H7 (cell line): ENCODE measurements at regions not wholly inside any gene's neighbourhood (a gene's known extent, or its start where the extent isn't known, plus 50 kb on each side); places are given as distances from the start of the nearest gene placed in this dataset.

Source experiments
- DNase-seq: peaks from one replicate; pipeline ENCODE4 v3.0.0; 2012
- H3K27me3 ChIP-seq: 2 replicates; pipeline ENCODE4 v1.6.0; 2011; ENCODE audit warnings: mild to moderate bottlenecking, low read length; ENCODE audit not compliant: control insufficient read depth, insufficient read depth
- H3K36me3 ChIP-seq: replicated peaks from 2 replicates; pipeline ENCODE4 v1.5.1; 2011; ENCODE audit warnings: low read length; ENCODE audit not compliant: control insufficient read depth, insufficient read depth
- H3K4me3 ChIP-seq: 2 replicates; pipeline ENCODE4 v1.5.1; 2011; ENCODE audit warnings: low read depth, mild to moderate bottlenecking, control low read depth, low read length, moderate library complexity; ENCODE audit not compliant: insufficient read depth

DNA sequence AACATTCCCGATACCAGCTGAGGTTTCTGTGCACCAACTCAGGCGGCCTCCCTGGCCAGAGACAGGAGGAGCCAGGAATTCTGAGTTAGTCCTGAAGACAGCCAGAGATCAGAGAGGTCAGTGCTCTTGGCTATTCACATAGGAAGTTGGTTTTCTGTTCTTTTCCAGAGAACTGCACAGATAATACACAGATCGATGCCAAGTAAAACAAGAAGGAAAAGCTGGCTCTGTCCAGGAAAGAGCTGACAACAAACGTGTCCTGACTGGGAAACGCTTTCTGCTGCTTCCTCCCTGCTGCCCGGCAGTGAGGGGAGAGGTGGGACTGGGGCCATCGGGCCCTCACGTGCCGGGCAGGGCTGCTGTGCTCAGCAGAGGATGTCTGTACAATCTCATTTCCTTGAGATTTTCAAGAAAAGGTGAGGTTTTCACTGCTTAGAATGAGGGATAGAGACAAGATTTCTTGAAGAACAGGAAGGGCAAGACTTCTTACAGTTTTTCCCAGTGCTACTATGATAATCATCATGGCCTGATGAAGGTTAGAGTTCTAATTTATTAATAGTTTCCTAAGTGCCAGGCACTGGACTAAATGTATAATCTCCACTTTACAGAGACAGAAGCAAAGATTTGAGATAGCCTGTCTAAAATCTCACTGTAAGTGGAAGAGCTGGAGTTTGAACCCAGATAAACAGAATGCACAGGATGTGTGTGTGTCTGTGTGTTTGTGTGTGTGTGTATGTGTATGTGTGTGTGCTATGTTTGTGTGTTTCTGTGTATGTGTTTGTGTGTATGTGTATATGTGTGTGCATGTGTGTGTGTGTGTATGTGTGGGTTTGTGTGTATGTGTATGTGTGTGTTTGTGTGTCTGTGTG, 211.0 kb upstream of the RAB4A start:
- Histone ChIP-seq H3K4me3 (no peak overlapping the region), H3K27me3 (no peaks in the 10 kb centered on the region; the same call in 1 of the 2 replicates), H3K36me3 (no peaks in the 10 kb centered on the region)
- DNase-seq, result no peak

DNA sequence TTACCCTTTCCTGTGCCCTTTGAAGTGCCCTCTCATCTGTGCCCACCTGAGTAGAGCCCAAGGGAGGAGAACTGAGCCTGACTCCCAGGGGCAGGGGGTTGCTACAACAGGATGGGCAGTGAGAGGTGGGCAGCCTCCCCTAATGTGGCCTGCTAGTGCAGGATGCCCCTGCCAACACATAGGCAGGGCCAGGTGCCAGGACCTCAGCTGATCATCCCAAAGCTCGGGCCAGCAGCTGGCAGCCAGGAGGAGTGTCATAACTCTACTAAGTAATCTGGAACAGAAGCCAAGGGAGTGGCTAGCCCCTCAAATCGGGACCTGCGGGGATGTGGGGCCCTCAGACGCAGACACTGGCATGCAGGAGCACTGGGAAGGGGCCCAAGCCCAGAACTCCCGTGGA, 208.8 kb upstream of the RAB4A start:
- Histone ChIP-seq H3K36me3 (no peaks in the 10 kb centered on the region), H3K27me3 (no peaks in the 10 kb centered on the region), H3K4me3 (no peak overlapping the region)
- no peak for DNase-seq

DNA sequence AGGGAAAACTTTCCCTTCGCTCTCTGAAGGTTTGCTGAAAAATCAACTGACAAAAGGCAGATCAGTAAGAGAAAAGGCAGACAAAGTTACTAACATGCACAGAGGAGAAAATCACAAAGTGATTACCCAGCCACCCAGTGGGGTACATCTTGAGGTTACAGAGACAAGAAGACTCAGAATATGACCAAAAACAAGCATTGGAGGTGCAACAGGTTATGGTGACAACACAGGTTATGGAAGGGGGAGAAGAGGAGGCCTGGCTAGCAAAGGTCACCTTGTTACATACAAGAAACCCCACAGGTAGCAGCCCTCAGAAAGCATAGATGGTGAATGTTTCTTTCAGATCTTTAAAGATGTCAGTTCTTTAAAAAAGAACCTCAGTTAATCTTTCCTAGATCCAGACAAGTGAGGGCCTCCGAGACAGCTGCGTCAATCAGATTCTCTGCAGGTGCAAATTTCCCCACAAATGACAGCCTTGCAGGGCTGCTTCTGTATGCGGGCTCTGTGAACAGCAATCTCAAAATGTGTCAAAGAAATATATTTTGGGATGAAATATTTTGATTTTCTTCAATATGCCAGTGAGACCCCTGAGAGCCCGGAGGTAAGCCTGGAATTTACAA, 207.6 kb upstream of the RAB4A start:
- DNase-seq, result no peak
- no peaks in the 10 kb centered on the region for H3K27me3 ChIP-seq
- no peak overlapping the region for H3K4me3 ChIP-seq

DNA sequence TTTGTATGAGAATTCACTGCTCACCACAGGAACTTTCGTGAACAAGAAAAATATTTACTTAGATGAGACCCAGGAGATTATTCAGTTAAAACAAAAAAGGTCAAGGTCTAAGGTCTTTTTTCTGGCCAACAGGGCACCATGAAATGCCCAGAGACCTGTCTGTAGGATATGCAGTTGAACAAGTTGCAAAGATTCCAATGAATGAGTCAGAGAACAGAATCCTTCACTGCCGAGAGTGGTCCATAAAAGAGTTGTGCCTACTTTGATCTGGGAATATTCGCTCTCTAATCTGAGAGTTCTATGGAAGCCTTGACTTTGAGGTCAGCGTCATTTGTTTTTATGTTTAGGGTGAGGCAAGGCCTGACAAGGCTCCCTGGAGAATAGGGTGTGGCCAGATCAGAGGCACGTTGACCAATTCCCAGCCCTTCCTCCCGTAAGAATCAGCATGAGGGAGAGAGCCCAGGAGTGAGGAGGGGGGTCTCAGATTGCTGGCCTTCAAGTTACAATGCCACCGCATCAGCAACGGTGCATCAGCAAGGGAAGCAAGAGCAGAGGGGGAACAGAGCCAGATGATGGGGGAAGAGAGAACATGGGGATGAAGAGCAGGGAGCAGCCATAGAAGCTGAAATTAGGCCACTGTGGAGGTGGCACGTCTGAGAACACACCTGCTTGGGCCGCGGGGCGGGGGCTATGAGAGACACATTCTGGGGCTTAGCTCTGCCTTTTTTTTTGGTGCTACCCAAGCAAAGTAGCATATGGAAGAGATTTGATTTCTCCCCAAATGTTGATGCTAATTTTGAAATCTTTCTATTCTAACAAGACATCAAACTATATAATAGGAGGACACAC, 206.4 kb upstream of the RAB4A start:
- DNase-seq, result no peak
- no peak overlapping the region for H3K4me3 ChIP-seq
- H3K36me3 ChIP-seq, result no peaks in the 10 kb centered on the region
- no peaks in the 10 kb centered on the region for H3K27me3 ChIP-seq

More for the DNA sequence above, 207.6 kb upstream of the RAB4A start:
- H3K36me3 ChIP-seq, result no peaks in the 10 kb centered on the region

DNA sequence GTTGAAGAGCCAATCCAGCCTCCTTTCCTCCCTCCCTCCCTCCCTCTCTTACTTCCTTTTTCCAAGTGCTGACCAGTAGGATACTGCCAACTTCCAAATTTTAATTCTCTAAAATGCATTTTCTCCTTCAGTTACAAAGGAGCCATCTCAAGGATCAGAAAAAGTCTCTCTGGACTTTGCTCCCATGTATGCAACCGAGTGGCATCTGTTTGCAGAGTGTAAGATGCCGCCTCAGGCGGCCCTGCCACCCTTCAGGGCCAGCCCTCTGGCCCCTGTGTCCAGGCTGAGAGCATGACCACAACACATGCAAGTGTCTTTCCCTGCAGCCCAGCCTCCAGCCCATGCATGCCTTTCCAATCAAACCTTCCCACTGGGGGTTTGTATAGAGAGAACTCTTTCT, 205.3 kb upstream of the RAB4A start:
- no peak overlapping the region for H3K4me3 ChIP-seq
- no peaks in the 10 kb centered on the region for H3K36me3 ChIP-seq
- H3K27me3 ChIP-seq, result no peaks in the 10 kb centered on the region
- DNase-seq, result no peak

DNA sequence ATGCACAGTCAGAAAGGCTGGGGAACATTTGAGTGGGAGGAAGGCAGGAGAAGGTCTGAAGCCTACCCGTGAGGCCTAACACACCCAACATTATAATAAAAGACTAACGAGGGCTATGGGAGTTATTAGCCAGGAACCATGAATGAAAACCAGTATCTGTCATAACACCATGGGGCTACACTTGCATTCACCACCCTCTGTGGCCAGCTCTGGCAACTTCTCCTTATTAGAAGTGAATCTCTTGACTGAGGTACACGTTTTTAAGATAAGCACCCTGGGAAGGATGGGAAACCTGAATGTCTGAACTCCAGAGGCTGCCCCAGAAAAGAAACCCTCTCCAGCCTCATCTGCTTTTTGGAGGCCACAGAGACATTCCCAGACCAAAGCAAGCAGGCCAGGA, 204.3 kb upstream of the RAB4A start:
- H3K4me3 ChIP-seq, result no peak overlapping the region
- no peaks in the 10 kb centered on the region for H3K27me3 ChIP-seq
- DNase-seq, result no peak
- no peaks in the 10 kb centered on the region for H3K36me3 ChIP-seq

DNA sequence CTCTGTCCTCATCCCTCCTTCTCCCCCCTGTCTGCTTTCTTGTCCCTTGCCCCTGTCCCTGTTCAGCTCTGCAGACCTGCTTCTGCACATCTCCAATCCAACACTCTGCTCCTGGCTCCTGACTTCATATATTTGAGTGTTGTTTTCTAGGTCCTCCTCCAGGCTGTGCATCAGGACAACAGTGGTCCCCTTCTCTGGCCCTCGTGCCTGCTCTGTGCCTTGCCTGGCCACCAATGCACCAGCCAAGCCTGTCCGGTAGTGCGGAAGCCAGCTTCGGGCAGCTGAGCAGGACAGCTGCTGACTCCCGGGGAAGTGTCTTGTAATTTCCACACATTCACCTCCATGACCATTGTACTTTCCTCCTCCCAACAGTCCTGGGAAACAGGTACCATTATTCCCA, 203.4 kb upstream of the RAB4A start:
- Histone ChIP-seq H3K4me3 (no peak overlapping the region), H3K27me3 (no peaks in the 10 kb centered on the region), H3K36me3 (no peaks in the 10 kb centered on the region)
- no peak for DNase-seq

DNA sequence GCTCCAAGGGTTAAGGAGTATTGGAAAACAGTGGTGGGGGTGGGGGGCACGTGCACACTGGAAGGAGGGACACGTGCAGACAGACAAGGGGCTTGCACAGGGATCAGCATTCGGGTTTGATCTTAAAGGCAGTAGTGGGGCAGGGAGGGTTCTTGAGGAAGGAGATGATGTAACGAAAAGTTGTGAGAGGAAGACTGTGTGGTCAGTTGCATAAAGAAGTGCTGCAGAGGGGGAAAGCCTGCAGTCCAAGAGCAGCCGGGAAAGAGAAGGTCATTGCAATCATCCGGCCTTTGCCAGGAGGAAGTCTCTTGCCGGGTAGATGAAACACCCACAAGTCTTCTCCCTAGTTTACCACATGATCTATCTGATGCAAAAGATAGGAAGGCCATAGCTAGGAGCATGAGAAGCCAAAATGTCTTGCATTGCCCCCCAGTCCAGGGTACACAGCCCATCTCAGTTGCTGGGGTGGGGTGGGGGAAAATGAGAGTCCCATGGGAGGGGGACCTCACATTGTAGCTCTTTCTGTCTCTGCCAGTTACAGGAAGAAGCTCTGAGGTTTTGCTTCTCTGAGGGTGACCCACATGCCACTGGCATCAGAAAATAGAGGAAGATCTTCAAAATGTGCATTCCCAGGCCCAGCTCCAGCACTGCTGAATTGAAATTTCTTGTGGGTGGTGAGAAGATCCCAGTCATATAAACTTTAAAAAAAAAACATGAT, 202.5 kb upstream of the RAB4A start:
- Histone ChIP-seq H3K36me3 (no peaks in the 10 kb centered on the region), H3K4me3 (no peak overlapping the region), H3K27me3 (no peaks in the 10 kb centered on the region)
- no peak for DNase-seq

DNA sequence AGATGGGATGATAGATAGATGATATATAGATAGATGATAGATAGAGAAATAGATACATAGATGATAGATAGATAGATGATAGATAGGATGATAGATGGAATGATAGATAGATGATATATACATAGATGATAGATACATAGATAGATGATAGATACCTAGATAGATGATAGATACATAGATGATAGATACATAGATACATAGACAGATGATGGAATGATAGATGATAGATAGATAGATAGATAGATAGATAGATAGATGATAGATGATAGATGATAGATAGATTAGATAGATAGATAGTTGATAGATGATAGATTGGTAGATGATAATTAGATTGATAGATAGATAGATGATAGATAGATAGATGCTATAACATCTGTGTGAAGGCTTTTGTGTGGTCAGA, 201.7 kb upstream of the RAB4A start:
- no peak for DNase-seq
- Histone ChIP-seq H3K27me3 (no peaks in the 10 kb centered on the region), H3K4me3 (no peak overlapping the region), H3K36me3 (no peaks in the 10 kb centered on the region)

DNA sequence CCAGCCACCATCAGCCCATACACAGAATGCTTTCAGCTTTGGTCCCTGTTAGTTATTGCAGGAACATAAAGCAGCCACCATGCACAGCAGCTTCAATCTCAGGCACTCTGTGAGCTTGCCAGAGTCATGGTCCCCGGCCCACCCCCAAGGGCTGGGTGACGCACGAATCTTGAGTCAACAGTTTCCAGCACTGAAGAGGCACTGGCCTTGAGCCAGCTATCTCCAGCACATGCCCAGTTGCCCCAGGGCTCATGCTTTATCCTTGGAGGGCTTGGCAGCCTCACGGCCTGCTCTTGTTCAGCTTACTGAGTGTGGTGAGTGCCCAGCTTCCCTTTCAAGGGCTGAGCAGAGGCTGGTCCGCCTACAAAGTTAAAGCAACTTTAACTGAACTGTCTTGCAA, 200.7 kb upstream of the RAB4A start:
- no peak for DNase-seq
- Histone ChIP-seq H3K4me3 (no peak overlapping the region), H3K27me3 (no peaks in the 10 kb centered on the region), H3K36me3 (no peaks in the 10 kb centered on the region)

DNA sequence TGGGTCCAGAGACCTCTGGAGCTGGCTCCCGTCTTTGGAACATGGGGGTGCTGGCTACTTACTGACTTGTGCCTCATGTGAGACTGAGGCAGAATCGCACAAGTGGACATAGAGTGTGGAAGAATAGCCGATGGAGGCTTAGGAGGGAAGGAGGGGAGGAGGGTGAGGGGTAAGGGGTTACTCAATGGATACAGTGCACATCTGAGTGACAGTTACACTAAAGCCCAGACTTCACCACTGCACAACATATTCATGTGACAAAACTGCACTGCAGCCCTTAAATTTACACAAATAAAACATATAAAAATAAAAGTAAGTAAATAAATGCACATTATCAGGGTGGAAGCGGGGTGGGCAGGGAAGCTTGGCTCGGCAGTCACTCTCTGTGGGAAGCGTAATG, 197.7 kb upstream of the RAB4A start:
- H3K36me3 ChIP-seq, result no peaks in the 10 kb centered on the region
- no peak for DNase-seq
- H3K4me3 ChIP-seq, result no peak overlapping the region
- no peaks in the 10 kb centered on the region for H3K27me3 ChIP-seq

DNA sequence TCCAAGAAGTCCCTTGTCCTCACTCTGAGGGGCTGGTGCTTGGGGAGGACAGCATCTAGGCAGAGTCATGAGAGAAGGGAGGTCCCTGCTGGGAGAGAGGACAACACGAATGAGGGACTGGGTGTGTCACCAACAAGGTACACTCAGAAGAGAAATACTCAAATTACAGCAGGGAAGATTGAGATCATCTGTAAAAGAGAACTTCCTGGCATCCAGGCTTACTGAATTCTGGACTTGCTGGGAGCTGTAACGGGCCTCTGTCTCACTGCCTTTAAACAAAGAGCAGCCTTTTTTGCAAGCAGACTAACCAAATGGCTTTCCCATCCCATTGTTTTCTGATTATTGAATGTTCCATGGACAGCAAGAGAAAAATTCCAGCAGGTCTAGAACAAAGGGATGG, 195.7 kb upstream of the RAB4A start:
- no peak for DNase-seq
- Histone ChIP-seq H3K27me3 (no peaks in the 10 kb centered on the region), H3K4me3 (no peak overlapping the region), H3K36me3 (no peaks in the 10 kb centered on the region)

DNA sequence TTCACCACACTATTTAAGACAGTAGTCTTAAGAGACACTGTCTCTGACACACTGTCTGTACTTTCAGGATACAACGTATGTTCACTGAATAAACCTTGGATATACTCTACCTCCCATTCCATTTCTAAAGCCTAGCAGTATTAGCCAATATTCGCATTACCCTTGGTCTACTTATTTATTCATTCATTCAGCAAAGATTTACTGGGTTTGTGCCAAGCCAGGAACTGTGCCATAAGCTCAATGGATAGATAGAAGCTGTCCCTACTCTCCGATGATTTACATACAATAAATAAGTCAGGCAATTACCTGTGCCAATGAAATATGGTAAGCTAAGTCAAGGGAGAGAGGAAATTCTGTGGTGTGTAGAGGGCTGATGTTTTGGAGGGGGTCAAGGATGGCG, 195.2 kb upstream of the RAB4A start:
- Histone ChIP-seq H3K36me3 (no peaks in the 10 kb centered on the region), H3K27me3 (no peaks in the 10 kb centered on the region)
- no peak for DNase-seq

DNA sequence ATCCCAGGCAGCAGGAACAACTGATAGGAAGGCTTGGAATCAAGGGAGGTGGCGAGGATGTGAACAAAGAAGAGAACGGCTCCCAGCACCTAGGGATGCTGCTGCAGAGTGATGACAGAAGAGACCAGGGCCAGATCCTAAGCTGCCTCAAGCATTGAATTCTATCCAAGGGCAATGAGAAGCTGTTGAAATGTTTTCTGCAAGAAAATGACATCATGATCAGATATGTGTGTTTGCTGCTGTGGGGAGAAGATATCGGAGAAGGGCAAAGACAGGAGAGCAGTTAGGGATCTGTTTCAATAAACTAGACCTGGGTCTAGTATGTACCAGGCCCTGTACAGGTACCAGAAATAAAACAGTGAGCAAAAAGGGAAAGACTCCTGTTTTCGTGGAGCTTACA, 194.7 kb upstream of the RAB4A start:
- DNase-seq, result no peak
- Histone ChIP-seq H3K36me3 (no peaks in the 10 kb centered on the region), H3K4me3 (no peak overlapping the region), H3K27me3 (no peaks in the 10 kb centered on the region)

More for the DNA sequence above, 195.2 kb upstream of the RAB4A start:
- no peak overlapping the region for H3K4me3 ChIP-seq
